SU-DHL-6 (cell line): ENCODE measurements at regions not wholly inside any gene's neighbourhood (a gene's known extent, or its start where the extent isn't known, plus 50 kb on each side); places are given as distances from the start of the nearest gene placed in this dataset.

Source experiments
- CTCF ChIP-seq: fragments of 200-600 bp; sonication (generic); IDR thresholded peaks from one replicate; pipeline ENCODE4 v1.5.1; 2017; ENCODE audit warnings: antibody characterized with exemption, mild to moderate bottlenecking, low read length, moderate library complexity; ENCODE audit not compliant: insufficient read depth, poor library complexity, severe bottlenecking
- EZH2phosphoT487 ChIP-seq: fragments of 200-600 bp; sonication (generic), shearing (Covaris generic); conservative IDR thresholded peaks from 2 replicates; pipeline ENCODE4 v1.6.1; 2018; ENCODE audit warnings: mild to moderate bottlenecking, antibody characterized with exemption, low read length, moderate library complexity, mixed read lengths

GRCh38 chr7:32385316-32385956, 104.7 kb downstream of the LSM5 start:
- TF ChIP-seq CTCF (no peak), EZH2phosphoT487 (no peak)
